ENCODE measurements at regions not wholly inside any gene's neighbourhood (a gene's known extent, or its start where the extent isn't known, plus 50 kb on each side); places are given as distances from the start of the nearest gene placed in this dataset.

DNA sequence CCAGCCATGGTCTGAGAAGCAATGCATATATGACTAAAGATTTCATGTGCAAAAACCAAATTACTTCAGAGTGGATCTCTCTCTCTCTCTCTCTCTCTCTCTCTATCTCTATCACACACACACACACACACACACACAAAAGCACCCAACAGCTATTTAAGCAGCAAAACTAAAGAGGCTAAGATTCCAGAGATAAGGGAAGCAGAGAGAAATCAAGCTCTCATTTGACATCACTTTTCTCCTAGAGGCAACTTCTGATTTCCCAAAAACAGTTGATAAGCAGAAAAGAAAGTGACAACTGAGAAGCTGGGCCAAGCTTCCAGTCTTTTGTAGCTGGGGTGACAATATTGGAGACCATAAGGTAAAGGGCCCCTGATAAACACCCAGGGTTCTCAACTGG lies 526.0 kb upstream of the NR2F2 start:
- ATAC-seq (no peak), DNase-seq (ENCODE audit: low spot score) (no peak)
- Histone ChIP-seq H3K79me2 (replicated peaks; ENCODE audit: insufficient read depth) (no peaks in the 10 kb centered on the region), H3K9me2 (ENCODE audit: insufficient read depth) (no peaks in the 10 kb centered on the region), H3K27me3 (ENCODE audit: insufficient read depth) (no peaks in the 10 kb centered on the region), H3K27ac (ENCODE audit: low read depth) (no peak overlapping the region), H3F3A (replicated peaks; ENCODE audit: low read depth) (no peaks in the 10 kb centered on the region), H2AFZ (no peak overlapping the region), H3K36me3 (ENCODE audit: insufficient read depth) (no peaks in the 10 kb centered on the region), H3K4me2 (no peak overlapping the region), H4K20me1 (replicated peaks; ENCODE audit: insufficient read depth) (no peaks in the 10 kb centered on the region), H3K4me1 (ENCODE audit: insufficient read depth) (peaks cover 8% of the 10 kb centered on the region), H3K4me3 (no peak overlapping the region)
- Mint-ChIP-seq H3K27me3 (ENCODE audit: insufficient read depth, low read depth, poor library complexity) (no peaks in the 10 kb centered on the region), H3K36me3 (ENCODE audit: low read depth) (peaks cover 5% of the 10 kb centered on the region; the same call in 1 of the 3 replicates), H3K4me3 (no peak overlapping the region), H3K9me3 (peaks cover 6% of the 10 kb centered on the region; the same call in 2 of the 3 replicates), H3K27ac (peak overlapping the region; percentile 70), H3K4me1 (peaks cover 13% of the 10 kb centered on the region)
- TF ChIP-seq POLR2AphosphoS5 (IDR thresholded peaks at IDR 0.05; ENCODE audit: low read depth), result no peak

GRCh38 chr15:95812491-95812890 lies 518.0 kb upstream of the NR2F2 start:
- H3K36me3 ChIP-seq (ENCODE audit: insufficient read depth), result no peaks in the 10 kb centered on the region
- H4K20me1 ChIP-seq (replicated peaks; ENCODE audit: insufficient read depth), result no peaks in the 10 kb centered on the region
- Mint-ChIP-seq H3K27me3 (ENCODE audit: insufficient read depth, low read depth, poor library complexity) (no peaks in the 10 kb centered on the region), H3K4me3 (no peak overlapping the region), H3K27ac (no peak overlapping the region), H3K36me3 (ENCODE audit: low read depth) (no peaks in the 10 kb centered on the region), H3K9me3 (no peaks in the 10 kb centered on the region), H3K4me1 (no peaks in the 10 kb centered on the region)
- no peaks in the 10 kb centered on the region for H3F3A ChIP-seq (replicated peaks; ENCODE audit: low read depth)
- DNase-seq (ENCODE audit: low spot score), result no peak
- H3K79me2 ChIP-seq (replicated peaks; ENCODE audit: insufficient read depth), result no peaks in the 10 kb centered on the region
- no peak for ATAC-seq
- H3K27me3 ChIP-seq (ENCODE audit: insufficient read depth), result no peaks in the 10 kb centered on the region
- H2AFZ ChIP-seq, result no peak overlapping the region
- no peaks in the 10 kb centered on the region for H3K9me2 ChIP-seq (ENCODE audit: insufficient read depth)
- no peak overlapping the region for H3K27ac ChIP-seq (ENCODE audit: low read depth)
- no peak overlapping the region for H3K4me3 ChIP-seq
- no peaks in the 10 kb centered on the region for H3K4me1 ChIP-seq (ENCODE audit: insufficient read depth)
- no peak overlapping the region for H3K4me2 ChIP-seq
- TF ChIP-seq, protein P1, sequence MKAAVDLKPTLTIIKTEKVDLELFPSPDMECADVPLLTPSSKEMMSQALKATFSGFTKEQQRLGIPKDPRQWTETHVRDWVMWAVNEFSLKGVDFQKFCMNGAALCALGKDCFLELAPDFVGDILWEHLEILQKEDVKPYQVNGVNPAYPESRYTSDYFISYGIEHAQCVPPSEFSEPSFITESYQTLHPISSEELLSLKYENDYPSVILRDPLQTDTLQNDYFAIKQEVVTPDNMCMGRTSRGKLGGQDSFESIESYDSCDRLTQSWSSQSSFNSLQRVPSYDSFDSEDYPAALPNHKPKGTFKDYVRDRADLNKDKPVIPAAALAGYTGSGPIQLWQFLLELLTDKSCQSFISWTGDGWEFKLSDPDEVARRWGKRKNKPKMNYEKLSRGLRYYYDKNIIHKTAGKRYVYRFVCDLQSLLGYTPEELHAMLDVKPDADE (IDR thresholded peaks at IDR 0.05), result no peak
- TF ChIP-seq STAT1 (IDR thresholded peaks at IDR 0.05; ENCODE audit: unreplicated experiment) (no peak), NANOG (IDR thresholded peaks at IDR 0.05; ENCODE audit: borderline replicate concordance) (no peak), ZNF114 (CRISPR knock-in tag; IDR thresholded peaks at IDR 0.05) (no peak), EZH2 (IDR thresholded peaks at IDR 0.05; ENCODE audit: low read depth, unreplicated experiment) (no peak), ZNF331 (CRISPR knock-in tag; IDR thresholded peaks at IDR 0.05; ENCODE audit: low read depth) (no peak), JUNB (IDR thresholded peaks at IDR 0.05; ENCODE audit: unreplicated experiment) (no peak), ZNF462 (CRISPR knock-in tag; IDR thresholded peaks at IDR 0.05) (no peak), POLR2AphosphoS5 (IDR thresholded peaks at IDR 0.05; ENCODE audit: low read depth) (no peak), EZH2phosphoT487 (IDR thresholded peaks at IDR 0.05; ENCODE audit: unreplicated experiment) (no peak), CTCF (conservative IDR thresholded peaks at IDR 0.05; ENCODE audit: low read depth in 2 of 2) (no peak), CREB1 (CRISPR knock-in tag; IDR thresholded peaks at IDR 0.05; ENCODE audit: low read depth) (no peak)
